ENCODE measurements at regions not wholly inside any gene's neighbourhood (a gene's known extent, or its start where the extent isn't known, plus 50 kb on each side); places are given as distances from the start of the nearest gene placed in this dataset.
A peak's percentile ranks its signal among the peaks of the same experiment; 100 is the strongest.
"Not testable (repeated sequence)": the region's sequence is repeated elsewhere in the genome, so short reads cannot be mapped to it uniquely, and the experiment has no call there.

- peaks cover 29% of the 10 kb centered on the region for H3K4me1 ChIP-seq
- DNase-seq (peak; percentile 63 to 84), ATAC-seq (peak; percentile 92 to 97 (median 94))
- H3K9me3 ChIP-seq = no peaks in the 10 kb centered on the region
- no peak overlapping the region for H3K4me3 ChIP-seq
- TF ChIP-seq CTCF (IDR thresholded peaks at IDR 0.05) = no peak
- peak overlapping the region; percentile 76 for H3K27ac ChIP-seq
- intact Hi-C loops (cut with DNase I) = loop anchor here in 1 of 2 donors (5.0 kb wide), 1 partner anchor 48 kb away; no protein-coding TSS in a partner anchor
- WGBS, 3 donors = 36 to 47% (median 39%) methylated on average over 10 of the region's 10 CpGs
- H3K36me3 ChIP-seq (ENCODE audit: insufficient read depth in 1 of 2, low read depth in 1 of 2) = no peaks in the 10 kb centered on the region
- no peaks in the 10 kb centered on the region for H3K27me3 ChIP-seq (ENCODE audit: insufficient read depth in 3 of 3, low read length in 2 of 3)
Measured at GRCh38 chr10:118958984-118959925, 70.3 kb upstream of the NANOS1 start.

- H3K4me3 ChIP-seq = no peak overlapping the region
- peak overlapping the region; percentile 76 for H3K27ac ChIP-seq
- no peaks in the 10 kb centered on the region for H3K9me3 ChIP-seq
- DNase-seq (peak in 1 of 2 donors; percentile 59), ATAC-seq (peak in 3 of 4 donors; percentile 48 to 67 (median 50))
- H3K4me1 ChIP-seq = peaks cover 29% of the 10 kb centered on the region
- 70 to 82% (median 74%) methylated on average over 17 of the region's 17 CpGs for WGBS, 3 donors
- H3K36me3 ChIP-seq (ENCODE audit: insufficient read depth in 1 of 2, low read depth in 1 of 2) = no peaks in the 10 kb centered on the region
- intact Hi-C loops (cut with DNase I) = loop anchor here in 1 of 2 donors (5.0 kb wide), 1 partner anchor 42 kb away; no protein-coding TSS in a partner anchor
- TF ChIP-seq CTCF (IDR thresholded peaks at IDR 0.05) = no peak
- no peaks in the 10 kb centered on the region for H3K27me3 ChIP-seq (ENCODE audit: insufficient read depth in 3 of 3, low read length in 2 of 3)
Measured at GRCh38 chr10:118960157-118961090, 69.1 kb upstream of the NANOS1 start.

- no peak overlapping the region for H3K27ac ChIP-seq
- 79 to 87% (median 81%) methylated on average over 7 of the region's 7 CpGs for WGBS, 3 donors
- H3K4me1 ChIP-seq = peaks cover 39% of the 10 kb centered on the region
- ATAC-seq (no peak), DNase-seq (no peak)
- no peaks in the 10 kb centered on the region for H3K9me3 ChIP-seq
- no peak for TF ChIP-seq CTCF (IDR thresholded peaks at IDR 0.05)
- H3K36me3 ChIP-seq (ENCODE audit: insufficient read depth in 1 of 2, low read depth in 1 of 2) = no peaks in the 10 kb centered on the region
- no peak overlapping the region for H3K4me3 ChIP-seq
- H3K27me3 ChIP-seq (ENCODE audit: insufficient read depth in 3 of 3, low read length in 2 of 3) = no peaks in the 10 kb centered on the region
- intact Hi-C loops (cut with DNase I) = loop anchor here in 1 of 2 donors (5.0 kb wide), 1 partner anchor 41 kb away; no protein-coding TSS in a partner anchor
Measured at GRCh38 chr10:118961436-118961835, 68.1 kb upstream of the NANOS1 start.

GRCh38 chr10:118962331-118962868, 67.1 kb upstream of the NANOS1 start:
- not testable (repeated sequence) for DNase-seq; H3K27ac ChIP-seq; ATAC-seq; H3K36me3 ChIP-seq (ENCODE audit: insufficient read depth in 1 of 2, low read depth in 1 of 2); H3K9me3 ChIP-seq; H3K4me3 ChIP-seq; H3K27me3 ChIP-seq (ENCODE audit: insufficient read depth in 3 of 3, low read length in 2 of 3)
- 52 to 63% (median 58%) methylated on average over 7 of the region's 7 CpGs for WGBS, 3 donors
- H3K4me1 ChIP-seq = peaks cover 47% of the 10 kb centered on the region
- intact Hi-C loops (cut with DNase I) = loop anchor here in 1 of 2 donors (5.0 kb wide), 1 partner anchor 40 kb away; no protein-coding TSS in a partner anchor
